ENCODE measurements at regions not wholly inside any gene's neighbourhood (a gene's known extent, or its start where the extent isn't known, plus 50 kb on each side); places are given as distances from the start of the nearest gene placed in this dataset.

- H3K4me3 ChIP-seq (ENCODE audit: control insufficient read depth, low read depth, low read length), result no peak overlapping the region
- peak; percentile 59 for DNase-seq (ENCODE audit: low read depth)
- TF ChIP-seq, protein P1, sequence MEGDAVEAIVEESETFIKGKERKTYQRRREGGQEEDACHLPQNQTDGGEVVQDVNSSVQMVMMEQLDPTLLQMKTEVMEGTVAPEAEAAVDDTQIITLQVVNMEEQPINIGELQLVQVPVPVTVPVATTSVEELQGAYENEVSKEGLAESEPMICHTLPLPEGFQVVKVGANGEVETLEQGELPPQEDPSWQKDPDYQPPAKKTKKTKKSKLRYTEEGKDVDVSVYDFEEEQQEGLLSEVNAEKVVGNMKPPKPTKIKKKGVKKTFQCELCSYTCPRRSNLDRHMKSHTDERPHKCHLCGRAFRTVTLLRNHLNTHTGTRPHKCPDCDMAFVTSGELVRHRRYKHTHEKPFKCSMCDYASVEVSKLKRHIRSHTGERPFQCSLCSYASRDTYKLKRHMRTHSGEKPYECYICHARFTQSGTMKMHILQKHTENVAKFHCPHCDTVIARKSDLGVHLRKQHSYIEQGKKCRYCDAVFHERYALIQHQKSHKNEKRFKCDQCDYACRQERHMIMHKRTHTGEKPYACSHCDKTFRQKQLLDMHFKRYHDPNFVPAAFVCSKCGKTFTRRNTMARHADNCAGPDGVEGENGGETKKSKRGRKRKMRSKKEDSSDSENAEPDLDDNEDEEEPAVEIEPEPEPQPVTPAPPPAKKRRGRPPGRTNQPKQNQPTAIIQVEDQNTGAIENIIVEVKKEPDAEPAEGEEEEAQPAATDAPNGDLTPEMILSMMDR (conservative IDR thresholded peaks at IDR 0.05; ENCODE audit: control insufficient read depth, insufficient read depth, low read depth, low read length), result no peak
These were observed 74.3 kb upstream of the UBL3 start for GRCh38 chr13:29924482-29925350.

- no peak overlapping the region for H3K4me3 ChIP-seq (ENCODE audit: control insufficient read depth, low read depth, low read length)
- TF ChIP-seq, protein P1 (conservative IDR thresholded peaks at IDR 0.05; ENCODE audit: control insufficient read depth, insufficient read depth, low read depth, low read length), result peak; percentile 89
- peak; percentile 99 for DNase-seq (ENCODE audit: low read depth)
These were observed 73.4 kb upstream of the UBL3 start for GRCh38 chr13:29923554-29924481.

GRCh38 chr13:29922896-29923295, 72.5 kb upstream of the UBL3 start:
- TF ChIP-seq, protein P1 (conservative IDR thresholded peaks at IDR 0.05; ENCODE audit: control insufficient read depth, insufficient read depth, low read depth, low read length), result no peak
- peak; percentile 84 for DNase-seq (ENCODE audit: low read depth)

DNA sequence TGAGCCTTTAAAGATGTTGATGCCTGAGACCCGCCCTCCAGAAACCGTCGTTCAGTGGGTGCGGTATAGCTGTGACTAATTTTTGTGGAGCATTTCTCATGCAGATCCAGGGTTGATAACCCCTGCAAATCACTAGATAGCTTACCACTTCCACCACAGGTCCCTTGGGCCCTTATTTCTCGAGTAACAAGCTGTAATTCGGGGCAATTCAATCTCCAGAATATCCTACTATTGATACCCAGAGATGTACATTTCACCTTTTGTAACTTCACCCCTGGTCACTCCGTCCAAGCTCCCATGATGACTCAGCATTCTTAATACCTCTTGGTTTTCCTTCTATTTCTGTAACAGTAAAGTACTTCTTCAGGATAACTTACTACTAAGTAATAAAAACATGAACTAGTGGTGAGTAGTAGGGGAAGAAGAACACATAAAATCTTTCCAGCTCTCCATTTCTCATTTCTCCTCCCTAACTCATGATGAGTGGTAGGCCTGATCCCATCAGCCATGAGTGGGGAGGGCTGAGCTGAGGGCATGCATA, 71.9 kb upstream of the UBL3 start:
- TF ChIP-seq, protein P1 (conservative IDR thresholded peaks at IDR 0.05; ENCODE audit: control insufficient read depth, insufficient read depth, low read depth, low read length), result no peak
- H3K4me3 ChIP-seq (ENCODE audit: control insufficient read depth, low read depth, low read length), result no peak overlapping the region
- DNase-seq (ENCODE audit: low read depth), result peak; percentile 73

More at GRCh38 chr13:29922896-29923295, 72.5 kb upstream of the UBL3 start:
- H3K4me3 ChIP-seq (ENCODE audit: control insufficient read depth, low read depth, low read length), result no peak overlapping the region

DNA sequence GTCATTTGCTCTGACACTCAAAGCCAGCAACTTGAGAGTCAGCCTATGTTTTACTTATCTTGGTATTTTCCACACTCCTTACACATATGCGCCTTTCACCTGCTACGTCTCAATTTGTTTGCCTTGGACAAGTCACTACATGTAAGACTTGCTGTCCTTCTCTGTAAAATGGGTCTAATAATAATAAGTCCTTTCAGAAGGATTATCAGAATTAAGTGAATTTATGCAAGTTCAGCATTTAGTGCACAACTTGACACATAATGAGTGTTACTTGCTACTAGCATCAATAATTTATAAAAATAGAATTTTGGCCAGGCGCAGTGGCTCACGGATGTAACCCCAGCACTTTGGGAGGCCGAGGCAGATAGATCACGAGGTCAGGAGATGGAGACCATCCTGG, 71.1 kb upstream of the UBL3 start:
- DNase-seq (ENCODE audit: low read depth), result no peak
- no peak overlapping the region for H3K4me3 ChIP-seq (ENCODE audit: control insufficient read depth, low read depth, low read length)
- TF ChIP-seq, protein P1 (conservative IDR thresholded peaks at IDR 0.05; ENCODE audit: control insufficient read depth, insufficient read depth, low read depth, low read length), result no peak

GRCh38 chr13:29920025-29920643, 69.7 kb upstream of the UBL3 start:
- no peak overlapping the region for H3K4me3 ChIP-seq (ENCODE audit: control insufficient read depth, low read depth, low read length)
- TF ChIP-seq, protein P1 (conservative IDR thresholded peaks at IDR 0.05; ENCODE audit: control insufficient read depth, insufficient read depth, low read depth, low read length), result no peak

More at GRCh38 chr13:29920025-29920643, 69.7 kb upstream of the UBL3 start:
- DNase-seq (ENCODE audit: low read depth), result no peak
